ENCODE measurements at regions not wholly inside any gene's neighbourhood (a gene's known extent, or its start where the extent isn't known, plus 50 kb on each side); places are given as distances from the start of the nearest gene placed in this dataset.

- TF ChIP-seq EZH2 (IDR thresholded peaks at IDR 0.05), result no peak
- TF ChIP-seq POLR2AphosphoS5 (IDR thresholded peaks at IDR 0.05; ENCODE audit: borderline replicate concordance, low read depth, low read length), result no peak
Measured at GRCh38 chr6:6509284-6509683, 79.2 kb upstream of the LY86 start.

Data from SK-N-MC (cell line).